ENCODE measurements at regions not wholly inside any gene's neighbourhood (a gene's known extent, or its start where the extent isn't known, plus 50 kb on each side); places are given as distances from the start of the nearest gene placed in this dataset.

GRCh38 chr21:41621513-41621912 lies 113.6 kb upstream of the TMPRSS2 start:
- Histone ChIP-seq H4K20me1 (ENCODE audit: insufficient read depth, low read length) (no peaks in the 10 kb centered on the region), H3K4me1 (ENCODE audit: insufficient read depth, low read length, severe bottlenecking) (no peaks in the 10 kb centered on the region), H3K27ac (ENCODE audit: low read depth, low read length, poor library complexity, severe bottlenecking) (no peak overlapping the region), H3K9me2 (ENCODE audit: low read depth, low read length) (no peaks in the 10 kb centered on the region), H3K4me2 (ENCODE audit: low read length) (no peak overlapping the region), H3K9ac (ENCODE audit: low read length) (no peak overlapping the region), H3K79me2 (ENCODE audit: insufficient read depth, low read length) (no peaks in the 10 kb centered on the region), H3K27me3 (ENCODE audit: insufficient read depth, low read length) (peaks cover 22% of the 10 kb centered on the region; the same call in 1 of the 2 replicates), H3K9me3 (ENCODE audit: low read length) (no peaks in the 10 kb centered on the region; the same call in 1 of the 2 replicates), H3F3A (ENCODE audit: insufficient read depth, low read length) (no peaks in the 10 kb centered on the region), H2AFZ (ENCODE audit: low read length) (no peak overlapping the region), H3K4me3 (ENCODE audit: low read depth, low read length, poor library complexity, severe bottlenecking) (no peak overlapping the region), H3K36me3 (ENCODE audit: insufficient read depth, low read length) (no peaks in the 10 kb centered on the region; the same call in 1 of the 2 replicates)
- TF ChIP-seq, protein P1, sequence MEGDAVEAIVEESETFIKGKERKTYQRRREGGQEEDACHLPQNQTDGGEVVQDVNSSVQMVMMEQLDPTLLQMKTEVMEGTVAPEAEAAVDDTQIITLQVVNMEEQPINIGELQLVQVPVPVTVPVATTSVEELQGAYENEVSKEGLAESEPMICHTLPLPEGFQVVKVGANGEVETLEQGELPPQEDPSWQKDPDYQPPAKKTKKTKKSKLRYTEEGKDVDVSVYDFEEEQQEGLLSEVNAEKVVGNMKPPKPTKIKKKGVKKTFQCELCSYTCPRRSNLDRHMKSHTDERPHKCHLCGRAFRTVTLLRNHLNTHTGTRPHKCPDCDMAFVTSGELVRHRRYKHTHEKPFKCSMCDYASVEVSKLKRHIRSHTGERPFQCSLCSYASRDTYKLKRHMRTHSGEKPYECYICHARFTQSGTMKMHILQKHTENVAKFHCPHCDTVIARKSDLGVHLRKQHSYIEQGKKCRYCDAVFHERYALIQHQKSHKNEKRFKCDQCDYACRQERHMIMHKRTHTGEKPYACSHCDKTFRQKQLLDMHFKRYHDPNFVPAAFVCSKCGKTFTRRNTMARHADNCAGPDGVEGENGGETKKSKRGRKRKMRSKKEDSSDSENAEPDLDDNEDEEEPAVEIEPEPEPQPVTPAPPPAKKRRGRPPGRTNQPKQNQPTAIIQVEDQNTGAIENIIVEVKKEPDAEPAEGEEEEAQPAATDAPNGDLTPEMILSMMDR (IDR thresholded peaks at IDR 0.05; ENCODE audit: low read length) = no peak
- no peak for TF ChIP-seq EZH2 (IDR thresholded peaks at IDR 0.05; ENCODE audit: borderline replicate concordance, low read length)

- H3K36me3 ChIP-seq (ENCODE audit: insufficient read depth, low read length) = no peaks in the 10 kb centered on the region; the same call in 1 of the 2 replicates
- no peaks in the 10 kb centered on the region for H4K20me1 ChIP-seq (ENCODE audit: insufficient read depth, low read length)
- no peaks in the 10 kb centered on the region; the same call in 1 of the 2 replicates for H3K9me3 ChIP-seq (ENCODE audit: low read length)
- H3K9ac ChIP-seq (ENCODE audit: low read length) = no peak overlapping the region
- H2AFZ ChIP-seq (ENCODE audit: low read length) = no peak overlapping the region
- no peaks in the 10 kb centered on the region for H3K79me2 ChIP-seq (ENCODE audit: insufficient read depth, low read length)
- no peak overlapping the region for H3K27ac ChIP-seq (ENCODE audit: low read depth, low read length, poor library complexity, severe bottlenecking)
- H3K27me3 ChIP-seq (ENCODE audit: insufficient read depth, low read length) = peaks cover 20% of the 10 kb centered on the region; the same call in 1 of the 2 replicates
- no peaks in the 10 kb centered on the region for H3F3A ChIP-seq (ENCODE audit: insufficient read depth, low read length)
- no peaks in the 10 kb centered on the region for H3K9me2 ChIP-seq (ENCODE audit: low read depth, low read length)
- H3K4me1 ChIP-seq (ENCODE audit: insufficient read depth, low read length, severe bottlenecking) = no peaks in the 10 kb centered on the region
- H3K4me2 ChIP-seq (ENCODE audit: low read length) = no peak overlapping the region
- no peak overlapping the region for H3K4me3 ChIP-seq (ENCODE audit: low read depth, low read length, poor library complexity, severe bottlenecking)
- TF ChIP-seq, protein P1 (IDR thresholded peaks at IDR 0.05; ENCODE audit: low read length) = no peak
- TF ChIP-seq EZH2 (IDR thresholded peaks at IDR 0.05; ENCODE audit: borderline replicate concordance, low read length) = no peak
These were observed 113.0 kb upstream of the TMPRSS2 start for GRCh38 chr21:41620982-41621381.

GRCh38 chr21:41620541-41620940 lies 112.6 kb upstream of the TMPRSS2 start:
- Histone ChIP-seq H3K9me2 (ENCODE audit: low read depth, low read length) (no peaks in the 10 kb centered on the region), H4K20me1 (ENCODE audit: insufficient read depth, low read length) (no peaks in the 10 kb centered on the region), H2AFZ (ENCODE audit: low read length) (no peak overlapping the region), H3K9ac (ENCODE audit: low read length) (no peak overlapping the region), H3K36me3 (ENCODE audit: insufficient read depth, low read length) (no peaks in the 10 kb centered on the region; the same call in 1 of the 2 replicates), H3F3A (ENCODE audit: insufficient read depth, low read length) (no peaks in the 10 kb centered on the region), H3K79me2 (ENCODE audit: insufficient read depth, low read length) (no peaks in the 10 kb centered on the region), H3K4me3 (ENCODE audit: low read depth, low read length, poor library complexity, severe bottlenecking) (no peak overlapping the region), H3K27me3 (ENCODE audit: insufficient read depth, low read length) (peaks cover 20% of the 10 kb centered on the region; the same call in 1 of the 2 replicates), H3K4me2 (ENCODE audit: low read length) (no peak overlapping the region), H3K4me1 (ENCODE audit: insufficient read depth, low read length, severe bottlenecking) (no peaks in the 10 kb centered on the region), H3K27ac (ENCODE audit: low read depth, low read length, poor library complexity, severe bottlenecking) (no peak overlapping the region), H3K9me3 (ENCODE audit: low read length) (no peaks in the 10 kb centered on the region; the same call in 1 of the 2 replicates)
- no peak for TF ChIP-seq EZH2 (IDR thresholded peaks at IDR 0.05; ENCODE audit: borderline replicate concordance, low read length)
- TF ChIP-seq, protein P1 (IDR thresholded peaks at IDR 0.05; ENCODE audit: low read length) = no peak

Measured in OCI-LY1 (cell line).